ENCODE measurements at regions not wholly inside any gene's neighbourhood (a gene's known extent, or its start where the extent isn't known, plus 50 kb on each side); places are given as distances from the start of the nearest gene placed in this dataset.

DNA sequence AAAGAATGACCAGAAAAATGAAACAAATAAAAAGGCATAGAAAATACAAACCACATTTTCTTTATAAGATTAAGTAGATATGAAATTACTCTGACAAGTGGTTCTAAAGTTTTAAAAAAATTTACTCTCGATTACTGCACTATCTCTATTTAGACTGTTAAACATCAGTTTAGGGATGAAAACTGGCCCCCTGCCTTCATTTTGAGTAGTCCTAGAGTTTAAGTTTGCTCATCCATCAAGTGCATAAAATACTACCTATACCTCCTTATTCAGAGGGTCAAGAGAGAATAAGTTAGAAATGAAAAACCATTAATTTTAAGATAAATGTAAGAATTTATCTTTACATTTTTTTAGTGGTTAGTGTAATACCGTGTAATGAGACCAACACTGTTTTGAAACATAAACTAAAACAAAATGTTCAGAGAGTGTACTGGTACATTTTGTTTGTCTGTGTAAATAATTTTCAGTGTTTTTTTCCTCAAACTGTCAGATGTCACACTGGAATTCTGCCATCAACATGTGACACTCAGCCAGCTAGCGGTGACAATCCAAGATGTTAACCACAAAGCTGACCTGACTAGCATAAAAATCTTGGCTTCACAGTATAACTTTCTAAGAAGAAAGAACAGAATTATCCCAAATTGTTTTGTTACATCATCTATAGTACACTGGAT is 184.8 kb upstream of the PCDH20 start:
- no peaks in the 10 kb centered on the region for H3K4me1 ChIP-seq
- no peaks in the 10 kb centered on the region for H3K9me3 ChIP-seq
- intact Hi-C loops (cut with DNase I), result no loop called here
- H3K27me3 ChIP-seq, result no peaks in the 10 kb centered on the region
- no peak for TF ChIP-seq POLR2A (IDR thresholded peaks at IDR 0.05)
- TF ChIP-seq, protein P1, sequence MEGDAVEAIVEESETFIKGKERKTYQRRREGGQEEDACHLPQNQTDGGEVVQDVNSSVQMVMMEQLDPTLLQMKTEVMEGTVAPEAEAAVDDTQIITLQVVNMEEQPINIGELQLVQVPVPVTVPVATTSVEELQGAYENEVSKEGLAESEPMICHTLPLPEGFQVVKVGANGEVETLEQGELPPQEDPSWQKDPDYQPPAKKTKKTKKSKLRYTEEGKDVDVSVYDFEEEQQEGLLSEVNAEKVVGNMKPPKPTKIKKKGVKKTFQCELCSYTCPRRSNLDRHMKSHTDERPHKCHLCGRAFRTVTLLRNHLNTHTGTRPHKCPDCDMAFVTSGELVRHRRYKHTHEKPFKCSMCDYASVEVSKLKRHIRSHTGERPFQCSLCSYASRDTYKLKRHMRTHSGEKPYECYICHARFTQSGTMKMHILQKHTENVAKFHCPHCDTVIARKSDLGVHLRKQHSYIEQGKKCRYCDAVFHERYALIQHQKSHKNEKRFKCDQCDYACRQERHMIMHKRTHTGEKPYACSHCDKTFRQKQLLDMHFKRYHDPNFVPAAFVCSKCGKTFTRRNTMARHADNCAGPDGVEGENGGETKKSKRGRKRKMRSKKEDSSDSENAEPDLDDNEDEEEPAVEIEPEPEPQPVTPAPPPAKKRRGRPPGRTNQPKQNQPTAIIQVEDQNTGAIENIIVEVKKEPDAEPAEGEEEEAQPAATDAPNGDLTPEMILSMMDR (IDR thresholded peaks at IDR 0.05), result no peak
- DNase-seq, result no peak
- 58 to 60% methylated on average over 3 of the region's 3 CpGs for WGBS, 2 donors
- no peak overlapping the region for H3K27ac ChIP-seq
- no peak overlapping the region for H3K4me3 ChIP-seq
- H3K36me3 ChIP-seq, result no peaks in the 10 kb centered on the region

DNA sequence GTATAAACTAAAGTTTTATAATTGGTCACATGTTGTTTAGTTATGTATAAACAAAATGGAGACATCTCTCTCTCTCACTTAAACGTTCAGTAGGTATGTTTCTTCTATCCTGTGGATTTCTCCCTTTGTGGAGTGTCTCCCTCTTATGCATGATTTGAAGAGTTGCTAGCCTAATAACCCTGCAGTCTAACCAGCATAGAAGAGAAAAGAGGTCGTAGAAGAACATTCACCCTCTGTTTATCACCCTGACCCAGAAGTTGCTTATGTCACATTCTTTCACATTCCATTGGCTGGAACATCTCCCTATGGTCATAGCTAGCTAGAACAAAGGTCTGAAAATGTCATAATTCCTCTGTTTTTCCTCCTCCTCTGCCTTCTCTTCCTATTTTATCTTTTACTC is 176.8 kb upstream of the PCDH20 start:
- WGBS, 2 donors, result 16 to 21% methylated on average over 2 of the region's 2 CpGs
- no peak overlapping the region for H3K27ac ChIP-seq
- DNase-seq, result no peak
- intact Hi-C loops (cut with DNase I), result no loop called here
- H3K36me3 ChIP-seq, result no peaks in the 10 kb centered on the region
- no peak overlapping the region for H3K4me3 ChIP-seq
- no peak for TF ChIP-seq POLR2A (IDR thresholded peaks at IDR 0.05)
- TF ChIP-seq, protein P1 (IDR thresholded peaks at IDR 0.05), result no peak
- H3K9me3 ChIP-seq, result no peaks in the 10 kb centered on the region
- no peaks in the 10 kb centered on the region for H3K4me1 ChIP-seq
- no peaks in the 10 kb centered on the region for H3K27me3 ChIP-seq

DNA sequence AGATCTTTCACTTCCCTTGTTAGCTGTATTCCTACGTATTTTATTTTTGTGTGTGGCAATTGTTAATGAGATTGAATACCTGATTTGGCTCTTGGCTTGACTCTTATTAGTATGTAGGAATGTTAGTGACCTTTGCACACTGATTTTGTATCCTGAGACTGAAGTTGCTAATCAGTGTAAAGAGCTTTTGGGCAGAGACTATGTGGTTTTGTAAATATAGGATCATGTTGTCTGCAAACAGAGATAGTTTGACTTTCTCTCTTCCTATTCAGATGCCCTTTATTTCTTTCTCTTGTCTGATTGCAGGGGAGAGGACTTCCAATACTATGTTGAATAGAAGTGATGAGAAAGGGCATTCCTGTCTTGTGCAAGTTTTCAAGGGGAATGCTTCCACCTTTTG is 160.3 kb upstream of the PCDH20 start:
- Histone ChIP-seq H3K36me3 (no peaks in the 10 kb centered on the region), H3K9me3 (no peaks in the 10 kb centered on the region), H3K4me1 (no peaks in the 10 kb centered on the region), H3K27me3 (no peaks in the 10 kb centered on the region), H3K27ac (no peak overlapping the region), H3K4me3 (no peak overlapping the region)
- TF ChIP-seq POLR2A (IDR thresholded peaks at IDR 0.05), result no peak
- TF ChIP-seq, protein P1 (IDR thresholded peaks at IDR 0.05), result no peak
- intact Hi-C loops (cut with DNase I), result no loop called here
- no peak for DNase-seq
- WGBS, 2 donors, result 42 to 48% methylated on average over 1 of the region's 1 CpG

DNA sequence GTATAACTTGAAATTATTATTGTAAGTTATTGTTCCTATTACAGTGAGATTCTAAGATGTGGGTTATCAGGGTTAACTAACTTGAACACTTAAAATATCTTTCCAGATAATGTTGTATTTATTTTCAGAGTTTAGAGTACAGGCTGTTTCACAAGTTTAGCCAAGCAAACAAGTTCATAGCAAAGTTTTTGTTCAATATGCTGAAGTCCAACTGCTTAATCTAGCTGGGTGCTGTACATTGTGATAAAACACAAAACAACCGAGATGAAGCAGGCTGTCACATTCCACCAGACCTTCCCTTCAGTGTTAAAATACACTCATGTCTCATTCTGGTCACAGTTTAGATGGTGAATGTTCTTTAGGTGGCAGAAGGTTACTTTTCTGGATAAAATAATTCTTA is 148.0 kb upstream of the PCDH20 start:
- DNase-seq, result no peak
- no peaks in the 10 kb centered on the region for H3K9me3 ChIP-seq
- intact Hi-C loops (cut with DNase I), result no loop called here
- WGBS, 2 donors, result 14 to 22% methylated on average over 1 of the region's 1 CpG
- no peaks in the 10 kb centered on the region for H3K27me3 ChIP-seq
- H3K4me1 ChIP-seq, result no peaks in the 10 kb centered on the region
- no peaks in the 10 kb centered on the region for H3K36me3 ChIP-seq
- no peak overlapping the region for H3K27ac ChIP-seq
- H3K4me3 ChIP-seq, result no peak overlapping the region
- TF ChIP-seq POLR2A (IDR thresholded peaks at IDR 0.05), result no peak
- TF ChIP-seq, protein P1 (IDR thresholded peaks at IDR 0.05), result no peak

DNA sequence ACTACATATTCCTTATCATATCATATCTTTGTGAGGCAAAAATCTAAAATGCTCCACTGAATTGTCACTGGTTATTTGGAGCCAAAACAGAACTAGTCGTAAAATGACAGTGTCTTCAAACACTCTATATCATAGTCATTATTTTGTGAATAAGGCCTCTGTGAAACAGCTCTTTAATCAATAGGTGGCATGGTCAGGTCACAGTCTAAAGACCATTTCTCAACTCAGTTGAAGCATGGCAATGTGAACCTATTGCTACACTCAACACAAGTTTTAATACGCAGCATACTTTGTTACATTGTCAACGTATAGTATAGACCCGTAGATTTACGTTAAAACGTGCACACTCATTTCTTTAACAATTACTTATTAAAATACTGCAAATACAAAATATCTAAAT is 131.3 kb upstream of the PCDH20 start:
- intact Hi-C loops (cut with DNase I), result no loop called here

More for the DNA sequence above, 131.3 kb upstream of the PCDH20 start:
- Histone ChIP-seq H3K27me3 (no peaks in the 10 kb centered on the region), H3K4me3 (no peak overlapping the region), H3K4me1 (no peaks in the 10 kb centered on the region), H3K27ac (no peak overlapping the region), H3K9me3 (no peaks in the 10 kb centered on the region), H3K36me3 (no peaks in the 10 kb centered on the region)
- 85 to 87% methylated on average over 6 of the region's 6 CpGs for WGBS, 2 donors
- TF ChIP-seq, protein P1 (IDR thresholded peaks at IDR 0.05), result no peak
- no peak for TF ChIP-seq POLR2A (IDR thresholded peaks at IDR 0.05)
- DNase-seq, result no peak
